NCI-H2171 (cell line): ENCODE measurements at regions not wholly inside any gene's neighbourhood (a gene's known extent, or its start where the extent isn't known, plus 50 kb on each side); places are given as distances from the start of the nearest gene placed in this dataset.
A peak's percentile ranks its signal among the peaks of the same experiment; 100 is the strongest.
"Not testable (repeated sequence)": the region's sequence is repeated elsewhere in the genome, so short reads cannot be mapped to it uniquely, and the experiment has no call there.

ENCODE experiments used
- DNase-seq: peaks from one replicate; lab custom pipeline; 2025; lab: John Stamatoyannopoulos, UW

DNA sequence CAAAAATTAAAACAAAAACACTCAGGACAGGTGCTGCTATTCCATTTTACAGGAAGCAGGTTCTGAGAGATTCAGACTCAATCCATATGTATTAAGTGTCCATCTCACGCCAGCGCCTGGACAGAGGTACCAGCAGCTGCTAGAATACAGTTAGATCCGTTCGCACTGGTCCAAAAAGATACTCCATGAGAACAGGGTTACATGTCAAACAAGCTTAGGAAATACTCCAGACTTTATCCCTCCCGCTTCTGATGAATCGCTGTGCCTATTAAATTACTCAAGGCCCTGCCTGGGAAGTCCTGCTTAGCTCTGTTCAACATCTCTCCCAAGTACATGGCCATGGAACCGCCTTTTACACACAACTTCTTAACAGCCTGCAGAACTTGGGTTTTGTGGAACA is 50.2 kb upstream of the SLC35C1 start:
- no peak for DNase-seq

DNA sequence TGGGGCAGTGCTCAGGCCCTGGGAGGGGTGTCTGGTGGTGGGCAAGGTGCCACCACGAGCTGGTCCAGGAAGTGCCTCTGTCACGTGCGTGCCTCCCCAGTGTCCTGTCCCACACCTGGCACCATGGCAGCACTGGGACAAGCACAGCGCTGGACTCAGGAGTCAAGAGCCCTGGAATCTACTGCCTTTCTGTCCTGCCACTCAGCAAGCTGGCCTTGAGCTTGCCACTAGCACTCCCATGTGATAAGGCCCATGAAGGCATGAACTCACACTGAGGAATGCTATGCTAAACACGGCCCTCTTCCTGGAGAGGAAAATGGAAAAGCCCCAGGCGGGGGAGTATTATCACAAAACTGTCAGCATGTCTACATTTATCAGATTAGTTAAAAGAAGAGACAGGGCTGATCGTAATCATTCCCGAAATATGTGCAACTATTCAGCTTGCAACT is 50.7 kb upstream of the SLC35C1 start:
- no peak for DNase-seq

DNA sequence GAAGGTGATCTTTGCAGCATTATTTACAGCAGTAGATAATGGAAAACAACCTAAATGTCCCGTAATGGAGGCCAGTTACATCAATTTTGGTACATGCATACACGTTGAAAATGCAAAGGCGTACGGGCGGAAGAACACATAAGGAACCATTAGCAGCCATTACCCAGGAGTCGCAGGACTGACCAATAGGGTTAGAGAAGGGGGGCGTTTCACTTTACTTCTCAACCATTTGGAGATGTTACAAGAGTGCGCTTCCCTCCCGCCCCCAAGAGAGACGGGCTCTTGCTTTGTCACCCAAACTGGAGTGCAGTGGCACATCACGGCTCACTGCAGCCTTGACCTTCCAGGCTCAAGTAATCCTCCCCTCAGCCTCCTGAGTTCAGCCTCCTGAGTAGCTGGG is 52.8 kb upstream of the SLC35C1 start:
- DNase-seq = no peak

DNA sequence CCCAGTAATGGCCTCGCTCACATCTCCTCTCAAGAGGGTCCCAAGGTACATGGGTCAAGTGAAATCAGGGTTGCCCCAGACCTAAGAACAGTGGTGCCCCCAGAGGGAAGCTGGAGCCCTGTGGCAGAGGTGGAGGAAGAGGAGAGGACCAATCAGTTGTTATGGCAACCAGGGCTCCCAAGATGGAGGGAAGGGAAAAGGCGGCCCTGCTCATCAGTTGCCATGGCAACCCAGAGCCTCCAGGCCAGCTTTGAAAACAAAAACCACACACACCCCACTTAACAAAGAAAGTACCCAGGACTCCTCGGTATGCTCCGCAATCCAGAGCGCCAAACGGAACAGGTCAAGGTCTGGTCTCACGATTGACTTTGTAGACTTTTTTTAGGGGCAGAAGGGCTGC is 53.5 kb upstream of the SLC35C1 start:
- no peak for DNase-seq

DNA sequence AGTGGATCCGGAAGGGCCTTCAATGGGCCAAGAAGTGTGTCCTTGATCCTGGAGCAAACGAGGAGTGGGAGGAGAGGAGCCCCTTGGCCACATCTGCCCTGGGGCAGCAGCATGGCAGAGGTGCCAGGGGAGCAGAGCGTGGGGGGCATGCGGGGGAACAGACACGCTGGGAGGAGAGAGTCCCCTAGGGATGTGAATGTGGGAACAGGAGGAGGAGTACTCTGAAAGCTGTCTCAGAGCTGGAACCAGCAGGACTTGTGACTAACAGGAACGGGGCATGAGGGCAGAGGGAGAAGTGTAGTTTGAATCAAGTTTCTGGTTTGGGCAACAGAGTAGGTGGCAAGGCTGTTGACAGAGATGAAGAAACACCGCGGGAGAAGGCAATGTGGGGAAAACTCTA is 54.5 kb upstream of the SLC35C1 start:
- DNase-seq = no peak

DNA sequence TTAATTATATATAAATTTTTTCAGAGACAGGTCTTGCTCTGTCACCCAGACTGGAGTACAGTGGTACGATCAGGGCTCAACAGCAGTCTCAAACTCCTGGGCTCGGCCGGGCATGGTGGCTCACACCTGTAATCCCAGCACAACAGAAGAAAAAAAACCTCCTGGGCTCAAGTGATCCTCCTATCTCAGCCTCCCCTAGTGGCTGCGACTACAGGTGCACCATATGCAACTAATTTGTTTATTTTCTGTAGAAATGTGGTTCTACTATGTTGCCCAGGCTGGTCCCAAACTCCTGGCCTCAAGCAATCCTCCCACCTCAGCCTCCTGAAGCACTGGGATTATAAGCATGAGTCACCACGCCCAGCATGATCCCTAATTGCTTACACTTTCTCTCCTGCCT is 56.1 kb upstream of the SLC35C1 start:
- no peak for DNase-seq

DNA sequence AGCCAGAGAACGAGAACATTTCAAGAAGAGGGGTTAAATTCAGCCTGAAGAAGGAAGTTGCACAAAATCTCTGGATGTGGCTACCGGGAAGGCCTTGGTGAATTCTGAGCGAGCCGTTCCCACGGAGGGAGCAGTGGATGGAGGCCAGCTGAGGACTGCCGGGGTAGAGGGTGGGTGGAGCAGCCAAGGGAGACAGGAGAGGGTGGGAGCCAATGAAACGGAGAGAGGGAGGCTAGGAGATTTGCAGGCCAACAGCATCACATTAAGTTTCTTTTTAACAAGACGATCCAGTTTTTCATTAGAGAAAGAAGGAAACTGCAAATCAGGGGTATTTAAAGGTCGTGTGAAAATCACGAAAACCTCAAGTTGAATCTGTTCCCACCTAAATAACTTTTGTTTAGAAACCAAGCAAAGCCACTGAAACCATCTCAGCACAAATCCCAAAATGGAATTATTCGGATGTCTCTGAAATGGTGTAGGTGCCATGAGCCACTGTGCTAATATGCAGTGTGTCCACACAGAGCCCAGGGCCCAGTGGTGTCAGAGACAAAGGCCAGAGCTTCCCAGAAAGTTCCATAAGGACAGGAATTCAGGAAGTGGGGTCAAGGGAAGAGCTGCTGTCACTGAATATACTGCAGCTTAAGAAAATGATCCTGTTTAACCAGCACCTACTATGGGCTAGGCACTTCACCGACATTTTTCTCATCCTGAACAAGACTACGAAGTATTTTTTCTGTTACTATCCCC is 59.7 kb upstream of the SLC35C1 start:
- no peak for DNase-seq

DNA sequence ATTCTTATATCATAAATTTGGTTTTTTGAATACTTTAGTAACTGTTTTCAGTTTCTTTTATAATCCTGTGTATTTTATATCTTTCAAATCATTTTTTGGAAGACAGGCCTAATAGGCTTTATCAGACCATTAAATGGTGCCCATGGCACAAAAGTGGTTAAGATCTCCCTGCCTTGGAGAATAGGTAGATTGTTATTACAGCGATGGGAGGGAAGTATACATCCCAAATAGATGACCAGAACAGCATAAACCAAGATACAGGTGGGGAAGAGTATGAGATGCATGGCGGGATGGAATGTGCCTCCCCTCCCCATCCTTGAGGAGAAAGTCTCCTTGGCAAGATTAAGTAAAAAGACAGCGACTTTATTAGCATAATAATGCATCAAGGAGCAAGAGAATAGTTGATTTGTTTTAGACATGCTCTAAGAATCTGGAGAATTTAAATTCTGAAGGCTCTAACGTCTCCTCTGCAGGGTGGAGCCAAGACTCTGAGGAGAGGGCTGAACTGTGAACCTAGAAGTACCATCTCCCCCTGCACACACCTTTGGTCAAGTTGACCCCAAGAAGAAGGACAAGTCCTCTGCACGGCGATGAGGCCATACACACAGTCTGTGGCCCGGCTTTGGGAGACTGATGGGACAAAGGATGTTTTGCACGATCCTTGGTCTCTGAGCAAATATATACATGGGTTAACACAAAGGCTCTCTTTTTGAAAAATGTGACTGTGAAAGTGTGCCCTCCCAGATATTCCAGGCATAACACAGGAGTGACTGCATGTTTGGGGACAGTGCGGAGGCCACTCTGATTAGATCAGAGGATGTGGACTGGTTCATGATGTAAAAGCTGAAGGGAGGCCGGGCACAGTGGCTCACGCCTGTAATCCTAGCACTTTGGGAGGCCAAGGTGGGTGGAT is 61.1 kb upstream of the SLC35C1 start:
- no peak for DNase-seq

DNA sequence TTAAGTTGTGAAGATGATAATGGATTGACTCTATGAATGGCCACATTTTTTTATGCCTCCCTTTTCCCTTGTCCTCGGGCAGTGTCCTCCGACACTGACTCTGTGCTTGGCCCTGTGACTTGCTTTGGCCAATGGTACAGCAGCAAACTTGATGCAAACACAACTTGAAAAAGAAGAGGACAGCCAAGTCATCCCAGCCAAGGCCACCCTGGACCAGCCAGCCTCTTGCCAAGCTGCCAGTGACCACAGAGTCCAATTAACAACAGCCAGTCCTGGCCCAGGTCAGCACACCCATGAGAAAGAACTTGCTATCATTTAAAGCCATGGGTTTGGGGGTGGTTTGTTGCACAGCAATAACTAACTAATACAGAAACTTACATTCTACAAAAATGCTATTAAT is 63.4 kb upstream of the SLC35C1 start:
- no peak for DNase-seq

DNA sequence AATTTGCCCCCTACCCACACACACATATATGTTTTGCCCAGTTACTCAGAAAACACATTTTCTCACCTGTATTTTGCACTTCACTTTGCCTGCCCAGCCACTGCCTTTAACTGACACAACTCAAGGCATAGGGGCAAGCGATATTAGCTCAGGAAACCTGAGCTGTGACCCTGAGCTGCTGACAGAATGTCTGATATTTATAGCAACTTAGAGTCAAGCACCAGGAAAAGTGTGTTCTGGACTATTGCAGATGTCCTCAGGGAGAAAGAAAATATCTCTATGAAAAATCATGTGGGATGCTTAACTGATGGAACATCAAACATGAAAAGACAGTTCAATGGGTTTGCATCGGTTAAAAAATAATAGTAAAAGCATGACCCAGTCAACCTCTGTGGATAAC is 63.9 kb upstream of the SLC35C1 start:
- DNase-seq = no peak

DNA sequence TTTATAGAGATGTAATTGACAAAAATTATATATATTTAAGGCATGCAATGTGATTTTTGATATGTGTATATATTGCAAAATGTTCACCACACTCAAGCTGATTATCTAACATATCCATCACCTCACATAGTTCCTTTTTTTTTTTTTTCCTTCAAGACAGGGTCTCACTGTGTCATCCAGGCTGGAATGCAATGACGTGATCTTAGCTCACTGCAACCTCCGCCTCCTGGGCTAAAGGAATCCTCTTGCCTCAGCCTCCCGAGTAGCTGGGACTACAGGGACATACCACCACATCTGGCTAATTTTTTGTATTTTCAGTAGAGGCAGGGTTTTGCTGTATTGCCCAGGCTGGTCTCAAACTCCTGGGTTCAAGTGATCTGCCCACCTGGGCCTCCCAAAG is 65.1 kb upstream of the SLC35C1 start:
- DNase-seq = no peak

DNA sequence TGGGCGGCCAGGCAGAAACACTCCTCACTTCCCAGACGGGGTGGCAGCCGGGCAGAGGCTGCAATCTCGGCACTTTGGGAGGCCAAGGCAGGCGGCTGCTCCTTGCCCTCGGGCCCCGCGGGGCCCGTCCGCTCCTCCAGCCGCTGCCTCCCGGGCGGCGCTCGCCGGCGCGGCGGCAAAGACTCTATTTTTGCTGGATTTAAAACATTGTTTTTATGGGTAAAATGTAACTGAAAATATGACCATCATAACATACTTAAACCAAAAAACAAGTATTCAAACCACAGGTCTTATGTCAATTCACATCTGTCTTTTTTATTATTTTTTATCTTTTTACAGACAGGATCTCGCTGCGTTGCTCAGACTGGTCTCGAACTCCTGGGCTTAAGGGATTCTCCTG is 65.9 kb upstream of the SLC35C1 start:
- not testable (repeated sequence) for DNase-seq

DNA sequence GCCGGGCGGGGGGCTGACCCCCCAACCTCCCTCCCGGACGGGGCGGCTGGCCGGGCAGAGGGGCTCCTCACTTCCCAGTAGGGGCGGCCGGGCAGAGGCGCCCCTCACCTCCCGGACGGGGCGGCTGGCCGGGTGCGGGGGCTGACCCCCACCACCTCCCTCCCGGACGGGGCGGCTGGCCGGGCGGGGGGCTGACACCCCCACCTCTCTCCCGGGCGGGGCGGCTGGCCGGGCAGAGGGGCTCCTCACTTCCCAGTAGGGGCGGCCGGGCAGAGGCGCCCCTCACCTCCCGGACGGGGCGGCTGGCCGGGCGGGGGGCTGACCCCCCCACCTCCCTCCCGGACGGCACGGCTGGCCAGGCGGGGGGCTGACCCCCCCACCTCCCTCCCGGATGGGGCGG is 66.8 kb upstream of the SLC35C1 start:
- DNase-seq = not testable (repeated sequence)

DNA sequence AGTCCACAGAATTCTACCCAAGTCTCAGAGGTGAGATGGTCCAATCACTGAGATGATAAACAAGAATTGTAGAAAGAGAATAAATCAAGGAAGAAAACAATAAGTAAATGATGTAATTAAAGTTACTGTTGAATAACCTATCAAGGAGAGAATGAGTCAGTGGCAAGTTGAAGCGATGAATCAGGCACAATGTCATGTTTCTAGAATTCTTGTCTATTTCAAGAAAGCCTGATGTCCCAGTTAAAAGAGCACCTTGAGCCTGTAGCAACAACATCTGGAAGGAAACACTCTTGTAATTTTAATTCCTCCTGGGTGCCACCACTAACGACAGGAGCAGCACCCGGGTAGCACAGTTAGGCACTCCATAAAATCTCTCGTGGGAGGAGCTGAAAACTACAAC is 67.9 kb upstream of the SLC35C1 start:
- DNase-seq = no peak

DNA sequence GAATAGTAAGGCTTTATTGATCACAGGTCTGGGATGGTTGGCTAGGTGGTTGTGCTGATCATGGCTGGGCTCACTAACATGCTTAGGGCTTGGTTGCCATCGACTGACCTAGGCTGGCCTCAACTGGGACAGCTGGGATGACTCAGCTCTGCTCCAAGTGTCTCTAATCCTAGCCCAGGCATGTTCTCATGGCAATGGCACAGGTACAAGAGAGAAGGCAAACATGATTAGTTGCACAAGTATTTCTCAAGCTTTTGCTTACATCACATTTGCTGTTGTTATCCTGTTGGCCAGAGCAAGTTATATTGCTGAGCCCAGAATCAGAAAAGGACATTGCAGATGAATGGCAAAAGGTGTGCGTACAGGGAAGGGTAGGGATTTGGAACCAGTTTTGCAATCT is 68.5 kb upstream of the SLC35C1 start:
- DNase-seq = no peak

DNA sequence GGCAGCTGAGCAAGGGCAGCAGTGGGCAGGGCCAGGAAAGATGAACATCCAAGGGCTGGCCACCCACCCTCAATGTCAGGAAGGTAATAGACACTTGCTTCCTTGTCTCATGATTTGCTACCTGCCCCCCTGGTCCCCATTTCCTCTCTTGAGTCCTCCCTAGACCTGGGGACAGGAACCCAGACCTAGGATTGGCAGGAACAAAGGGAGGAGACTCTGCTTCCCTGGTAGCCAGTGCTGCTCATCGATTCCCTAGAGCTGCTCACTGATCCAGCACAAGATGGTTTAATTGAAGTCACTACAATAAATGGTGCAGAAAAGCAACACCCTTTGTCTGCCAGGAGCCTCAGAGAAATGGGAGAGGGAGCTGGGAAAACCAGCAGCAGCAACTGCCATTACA is 67.8 kb upstream of the CHST1 start:
- peak; percentile 5 for DNase-seq

DNA sequence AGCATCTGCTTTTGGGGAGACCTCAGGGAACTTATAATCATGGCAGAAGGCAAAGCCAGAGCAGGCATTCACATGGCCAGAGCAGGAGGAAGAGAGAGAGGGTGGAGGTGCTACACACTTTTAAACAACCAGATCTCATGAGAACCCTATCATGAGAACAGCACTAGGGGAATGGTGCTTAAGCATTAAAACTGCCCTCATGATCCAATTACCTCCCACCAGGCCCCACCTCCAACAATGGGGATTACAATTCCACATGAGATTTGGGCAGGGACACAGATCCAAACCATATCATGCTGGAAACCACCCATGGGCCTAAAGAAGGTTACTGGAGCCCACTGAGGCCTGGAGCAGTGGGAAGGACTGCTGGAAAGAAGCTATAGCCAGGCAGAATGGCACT is 66.9 kb upstream of the CHST1 start:
- no peak for DNase-seq

DNA sequence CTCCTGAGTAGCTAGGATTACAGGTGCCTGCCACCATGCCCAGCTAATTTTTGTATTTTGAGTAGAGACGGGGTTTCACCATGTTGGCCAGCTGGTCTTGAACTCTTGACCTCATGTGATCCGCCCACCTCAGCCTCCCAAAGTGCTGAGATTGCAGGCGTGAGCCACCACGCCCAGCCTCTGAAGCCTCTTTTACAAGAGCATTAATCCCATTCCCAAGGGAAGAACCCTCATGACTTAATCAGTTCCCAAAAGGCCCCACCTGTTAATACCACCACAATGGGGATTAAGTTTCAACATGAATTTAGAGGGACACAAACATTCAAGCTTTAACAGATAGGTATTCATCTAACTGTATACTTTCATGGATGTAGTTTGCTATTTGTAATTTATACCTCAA is 65.7 kb upstream of the CHST1 start:
- DNase-seq = peak; percentile 85

DNA sequence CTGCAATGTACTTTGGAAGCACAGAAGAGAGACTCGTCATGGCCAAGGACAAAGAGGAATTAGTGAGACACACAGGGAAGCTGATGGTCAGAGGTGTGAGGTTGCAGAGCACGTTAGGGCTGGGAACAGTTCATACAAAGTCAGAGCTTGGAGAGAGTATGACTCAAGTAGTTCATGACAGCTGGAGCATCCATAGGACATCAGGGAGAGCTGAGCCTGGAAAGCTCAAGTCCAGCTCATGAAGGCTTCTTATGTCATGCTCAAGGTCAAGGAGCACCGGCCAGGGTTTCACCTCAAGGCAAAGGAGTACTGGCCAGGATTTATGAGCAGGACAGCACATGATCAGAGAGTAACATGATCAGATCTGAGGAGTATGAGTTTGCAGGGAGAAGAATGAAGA is 64.6 kb upstream of the CHST1 start:
- no peak for DNase-seq

DNA sequence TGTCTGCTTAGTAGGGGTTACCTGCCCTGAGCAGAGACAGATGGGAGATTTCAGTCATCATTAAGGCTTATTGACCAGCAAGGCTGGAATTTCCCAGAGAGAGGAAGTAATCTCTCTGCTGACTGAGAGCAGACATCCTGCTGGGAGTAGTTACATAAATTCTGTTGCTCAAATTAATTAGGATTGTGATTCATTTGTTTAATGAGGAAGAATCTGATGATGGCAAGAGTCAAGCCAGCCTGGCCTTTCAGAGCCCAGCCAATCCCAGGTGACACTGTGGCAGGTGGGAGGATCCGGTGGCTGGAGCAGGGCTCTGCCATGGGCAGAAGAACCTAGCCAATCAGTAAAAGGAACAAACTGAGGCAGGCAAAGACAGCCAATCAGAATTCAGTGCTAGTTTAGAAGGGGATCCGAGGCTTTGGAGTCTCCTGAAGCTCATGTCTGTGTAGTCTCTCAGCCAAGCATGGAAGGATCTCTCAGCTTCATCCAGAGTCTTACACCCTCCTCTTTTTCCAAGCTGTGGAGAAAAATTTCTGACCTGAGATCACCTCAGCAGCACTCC is 61.2 kb upstream of the CHST1 start:
- DNase-seq = no peak

DNA sequence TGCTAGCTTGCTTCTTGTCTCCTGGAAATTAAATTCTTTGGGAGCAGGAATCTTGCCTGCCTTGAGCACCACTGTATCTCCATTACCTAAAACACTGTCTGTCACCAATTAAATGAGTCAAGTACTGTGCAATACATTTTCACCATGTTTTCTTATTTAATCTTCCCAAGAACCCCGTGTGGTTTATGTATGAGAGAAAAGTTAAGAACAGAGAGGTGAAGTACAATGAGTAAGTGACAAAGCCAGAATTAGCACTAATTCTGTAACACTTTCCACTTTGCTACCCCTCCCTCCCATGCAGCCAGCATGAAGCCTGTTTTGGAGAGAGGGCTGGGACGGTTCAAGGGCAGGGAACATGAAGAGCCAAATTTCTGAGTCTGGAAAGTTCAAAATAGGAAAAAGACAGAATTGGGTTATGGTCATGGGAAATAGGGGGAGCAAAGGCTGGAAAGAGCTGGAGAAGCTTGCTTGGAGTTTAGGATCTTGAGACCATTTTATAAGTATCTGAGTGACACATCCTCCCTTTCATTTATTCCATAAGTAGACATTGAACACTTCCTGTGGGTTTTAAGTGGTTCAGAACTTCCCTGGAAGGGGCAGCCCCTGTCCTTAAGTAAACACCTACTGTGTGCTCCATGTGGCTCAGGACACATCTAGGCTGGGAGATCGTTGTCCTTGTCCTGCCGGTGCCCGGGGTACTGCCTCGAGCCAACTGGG is 60.5 kb upstream of the CHST1 start:
- no peak for DNase-seq

DNA sequence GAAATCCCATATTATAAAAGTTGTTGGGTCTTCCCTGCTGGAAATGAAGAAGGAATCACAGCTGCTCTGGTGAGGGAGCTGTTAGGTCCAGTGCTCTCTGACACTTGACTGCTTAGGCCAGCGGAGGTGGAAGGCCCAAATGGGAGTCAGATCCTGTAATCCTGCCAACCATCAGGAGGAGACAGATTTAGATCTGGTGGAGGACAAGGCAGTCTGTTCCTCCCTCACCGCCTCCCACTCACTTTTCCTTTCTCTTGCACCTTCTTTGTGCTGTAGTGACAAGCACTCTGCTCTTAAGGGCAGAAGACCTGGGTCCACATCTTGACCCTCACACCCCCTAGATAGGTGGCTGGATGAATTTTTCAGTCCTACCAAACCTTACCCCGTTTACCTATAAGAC is 59.7 kb upstream of the CHST1 start:
- no peak for DNase-seq
